ENCODE measurements at regions not wholly inside any gene's neighbourhood (a gene's known extent, or its start where the extent isn't known, plus 50 kb on each side); places are given as distances from the start of the nearest gene placed in this dataset.

- TF ChIP-seq CTCF (IDR thresholded peaks at IDR 0.05 in 4 of 5, conservative IDR thresholded peaks at IDR 0.05 in 1 of 5), result no peak
- no peak for TF ChIP-seq POLR2A (IDR thresholded peaks at IDR 0.05)
These were observed 1453.5 kb downstream of the AACS start for GRCh38 chr12:126518596-126519200.

All from gastrocnemius medialis (tissue), 4 donors.